Thyroid gland (tissue), 4 donors: ENCODE measurements at regions not wholly inside any gene's neighbourhood (a gene's known extent, or its start where the extent isn't known, plus 50 kb on each side); places are given as distances from the start of the nearest gene placed in this dataset.

ENCODE experiments used
- CTCF ChIP-seq, 6 experiments: fragments of 200-600 bp in 3 of 6; fragments of 450-650 bp in 3 of 6; sonication (generic) in 3 of 6; IDR thresholded peaks; one replicate each; pipeline ENCODE4 v1.5.1; 2016 to 2019; ENCODE audit warnings: antibody characterized with exemption in 6 of 6, mild to moderate bottlenecking in 2 of 6, inconsistent platforms in 1 of 6, moderate library complexity in 1 of 6
- POLR2A ChIP-seq, 2 donors: fragments of 450-650 bp; IDR thresholded peaks; one replicate each; pipeline ENCODE4 v1.6.1; 2017; ENCODE audit warnings: antibody characterized with exemption in 2 of 2, mild to moderate bottlenecking in 2 of 2, moderate library complexity in 1 of 2

GRCh38 chr11:128397362-128397761, 190.0 kb downstream of the ETS1 start:
- TF ChIP-seq CTCF (IDR thresholded peaks at IDR 0.05) (no peak), POLR2A (IDR thresholded peaks at IDR 0.05) (no peak)
